Iris pigment epithelial cell (primary cell): ENCODE measurements at regions not wholly inside any gene's neighbourhood (a gene's known extent, or its start where the extent isn't known, plus 50 kb on each side); places are given as distances from the start of the nearest gene placed in this dataset.

ENCODE experiments used
- DNase-seq: peaks from one replicate; pipeline ENCODE4 v3.0.0-alpha.2; 2011; ENCODE audit warnings: low read depth

- no peak for DNase-seq
Observed at GRCh38 chr5:38029397-38030065, 189.7 kb upstream of the GDNF start.

GRCh38 chr5:38023799-38024198, 184.0 kb upstream of the GDNF start:
- no peak for DNase-seq

GRCh38 chr5:38023371-38023770, 183.5 kb upstream of the GDNF start:
- no peak for DNase-seq

- DNase-seq = no peak
Observed at GRCh38 chr5:38022631-38023030, 182.8 kb upstream of the GDNF start.

GRCh38 chr5:38018016-38018415, 178.2 kb upstream of the GDNF start:
- no peak for DNase-seq

- DNase-seq = no peak
Observed at GRCh38 chr5:38013107-38013506, 173.3 kb upstream of the GDNF start.

- DNase-seq = no peak
Observed at GRCh38 chr5:38011668-38012188, 171.9 kb upstream of the GDNF start.

- DNase-seq = no peak
Observed at GRCh38 chr5:38009749-38010358, 170.0 kb upstream of the GDNF start.

GRCh38 chr5:38008198-38008597, 168.4 kb upstream of the GDNF start:
- no peak for DNase-seq

- no peak for DNase-seq
Observed at GRCh38 chr5:37999593-37999992, 159.8 kb upstream of the GDNF start.

- no peak for DNase-seq
Observed at GRCh38 chr5:37996918-37997317, 157.1 kb upstream of the GDNF start.

- no peak for DNase-seq
Observed at GRCh38 chr5:37994729-37995128, 154.9 kb upstream of the GDNF start.

GRCh38 chr5:37991301-37992299, 151.8 kb upstream of the GDNF start:
- DNase-seq = no peak

- no peak for DNase-seq
Observed at GRCh38 chr5:37989884-37990283, 150.0 kb upstream of the GDNF start.

GRCh38 chr5:37988454-37989046, 148.7 kb upstream of the GDNF start:
- DNase-seq = no peak

GRCh38 chr5:37984300-37984699, 144.5 kb upstream of the GDNF start:
- no peak for DNase-seq

GRCh38 chr5:37983463-37983862, 143.6 kb upstream of the GDNF start:
- no peak for DNase-seq

GRCh38 chr5:37979559-37979958, 139.7 kb upstream of the GDNF start:
- no peak for DNase-seq

- DNase-seq = no peak
Observed at GRCh38 chr5:37975531-37975930, 135.7 kb upstream of the GDNF start.

- DNase-seq = no peak
Observed at GRCh38 chr5:37971483-37972024, 131.7 kb upstream of the GDNF start.

- DNase-seq = no peak
Observed at GRCh38 chr5:37966871-37967270, 127.0 kb upstream of the GDNF start.

GRCh38 chr5:37966291-37966690, 126.5 kb upstream of the GDNF start:
- no peak for DNase-seq
